Ascending aorta (tissue), 2 donors: ENCODE measurements at regions not wholly inside any gene's neighbourhood (a gene's known extent, or its start where the extent isn't known, plus 50 kb on each side); places are given as distances from the start of the nearest gene placed in this dataset.

Experiments used
- DNase-seq, 2 donors: peaks; one replicate each; pipeline ENCODE4 v3.0.0-alpha.2; 2019; ENCODE audit warnings: low spot score in 2 of 2
- H3K27ac ChIP-seq, 2 donors: fragments of 200-600 bp; sonication (generic); one replicate each; pipeline ENCODE4 v1.5.1; 2016 to 2017; ENCODE audit warnings: mild to moderate bottlenecking in 1 of 2
- H3K27me3 ChIP-seq: fragments of 200-600 bp; sonication (generic); one replicate; pipeline ENCODE4 v1.5.1; 2017
- H3K36me3 ChIP-seq, 2 donors: fragments of 200-600 bp; sonication (generic); one replicate each; pipeline ENCODE4 v1.5.1; 2016
- H3K4me1 ChIP-seq, 2 donors: fragments of 200-600 bp; sonication (generic); one replicate each; pipeline ENCODE4 v1.5.1; 2016 to 2017; ENCODE audit warnings: mild to moderate bottlenecking in 1 of 2
- H3K4me3 ChIP-seq, 2 donors: fragments of 200-600 bp; sonication (generic); one replicate each; pipeline ENCODE4 v1.5.1; 2016 to 2017; ENCODE audit warnings: mild to moderate bottlenecking in 1 of 2
- H3K9me3 ChIP-seq, 2 donors: fragments of 200-600 bp; sonication (generic); one replicate each; pipeline ENCODE4 v1.5.1; 2016
- intact Hi-C: fragments of 100-400 bp; cut with DNase I; formaldehyde crosslinking; loops from one replicate; pipeline ENCODE4 v1.15.1; 2023
- TF ChIP-seq, protein P1 (sequence below), 3 experiments: fragments of 200-600 bp in 2 of 3; fragments of 450-650 bp in 1 of 3; sonication (generic) in 2 of 3; IDR thresholded peaks; one replicate each; pipeline ENCODE4 v1.5.1; 2016 to 2019; ENCODE audit warnings: antibody characterized with exemption in 3 of 3, mild to moderate bottlenecking in 1 of 3, moderate library complexity in 1 of 3

- H3K27me3 ChIP-seq, result no peaks in the 10 kb centered on the region
- intact Hi-C loops, result no loop called here
- H3K36me3 ChIP-seq, result no peaks in the 10 kb centered on the region
- H3K4me1 ChIP-seq, result no peaks in the 10 kb centered on the region
- H3K9me3 ChIP-seq, result no peaks in the 10 kb centered on the region
- no peak overlapping the region for H3K4me3 ChIP-seq
- TF ChIP-seq, protein P1, sequence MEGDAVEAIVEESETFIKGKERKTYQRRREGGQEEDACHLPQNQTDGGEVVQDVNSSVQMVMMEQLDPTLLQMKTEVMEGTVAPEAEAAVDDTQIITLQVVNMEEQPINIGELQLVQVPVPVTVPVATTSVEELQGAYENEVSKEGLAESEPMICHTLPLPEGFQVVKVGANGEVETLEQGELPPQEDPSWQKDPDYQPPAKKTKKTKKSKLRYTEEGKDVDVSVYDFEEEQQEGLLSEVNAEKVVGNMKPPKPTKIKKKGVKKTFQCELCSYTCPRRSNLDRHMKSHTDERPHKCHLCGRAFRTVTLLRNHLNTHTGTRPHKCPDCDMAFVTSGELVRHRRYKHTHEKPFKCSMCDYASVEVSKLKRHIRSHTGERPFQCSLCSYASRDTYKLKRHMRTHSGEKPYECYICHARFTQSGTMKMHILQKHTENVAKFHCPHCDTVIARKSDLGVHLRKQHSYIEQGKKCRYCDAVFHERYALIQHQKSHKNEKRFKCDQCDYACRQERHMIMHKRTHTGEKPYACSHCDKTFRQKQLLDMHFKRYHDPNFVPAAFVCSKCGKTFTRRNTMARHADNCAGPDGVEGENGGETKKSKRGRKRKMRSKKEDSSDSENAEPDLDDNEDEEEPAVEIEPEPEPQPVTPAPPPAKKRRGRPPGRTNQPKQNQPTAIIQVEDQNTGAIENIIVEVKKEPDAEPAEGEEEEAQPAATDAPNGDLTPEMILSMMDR (IDR thresholded peaks at IDR 0.05), result no peak
- no peak overlapping the region for H3K27ac ChIP-seq
- no peak for DNase-seq
These were observed 736.9 kb upstream of the HS3ST1 start for GRCh38 chr4:12165616-12166015.

GRCh38 chr4:12146339-12146738, 717.6 kb upstream of the HS3ST1 start:
- TF ChIP-seq, protein P1 (IDR thresholded peaks at IDR 0.05), result no peak
- DNase-seq, result no peak
- Histone ChIP-seq H3K4me1 (no peaks in the 10 kb centered on the region), H3K27ac (no peak overlapping the region), H3K4me3 (no peak overlapping the region), H3K27me3 (no peaks in the 10 kb centered on the region), H3K36me3 (no peaks in the 10 kb centered on the region), H3K9me3 (no peaks in the 10 kb centered on the region)
- intact Hi-C loops, result no loop called here

DNA sequence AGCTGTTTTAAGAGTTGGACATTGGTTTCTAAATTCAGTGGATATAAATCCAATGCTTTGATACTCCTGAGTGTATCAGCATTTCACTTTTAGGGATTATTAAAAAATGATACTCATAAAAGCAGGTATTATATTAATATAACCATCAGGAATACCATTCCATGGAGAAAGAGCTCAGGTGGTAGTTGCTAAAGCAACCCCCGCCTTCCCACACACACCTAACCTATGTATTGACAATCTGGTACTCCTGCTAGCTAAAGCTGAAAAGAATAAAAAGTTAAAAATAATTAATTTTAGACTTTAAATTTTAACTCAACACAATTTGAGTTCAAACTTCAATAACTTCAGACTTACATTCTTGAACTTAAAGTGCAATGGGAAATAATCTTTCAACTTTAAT, 717.1 kb upstream of the HS3ST1 start:
- no peaks in the 10 kb centered on the region for H3K27me3 ChIP-seq
- DNase-seq, result no peak
- H3K9me3 ChIP-seq, result no peaks in the 10 kb centered on the region
- H3K4me3 ChIP-seq, result no peak overlapping the region
- no peak overlapping the region for H3K27ac ChIP-seq
- H3K36me3 ChIP-seq, result no peaks in the 10 kb centered on the region
- H3K4me1 ChIP-seq, result no peaks in the 10 kb centered on the region
- intact Hi-C loops, result no loop called here
- TF ChIP-seq, protein P1 (IDR thresholded peaks at IDR 0.05), result no peak

- H3K9me3 ChIP-seq, result no peaks in the 10 kb centered on the region
- H3K4me3 ChIP-seq, result no peak overlapping the region
- H3K36me3 ChIP-seq, result no peaks in the 10 kb centered on the region
- H3K27me3 ChIP-seq, result no peaks in the 10 kb centered on the region
- no peaks in the 10 kb centered on the region for H3K4me1 ChIP-seq
- H3K27ac ChIP-seq, result no peak overlapping the region
- TF ChIP-seq, protein P1 (IDR thresholded peaks at IDR 0.05), result no peak
- DNase-seq, result no peak
- intact Hi-C loops, result no loop called here
These were observed 716.4 kb upstream of the HS3ST1 start for GRCh38 chr4:12145106-12145505.

DNA sequence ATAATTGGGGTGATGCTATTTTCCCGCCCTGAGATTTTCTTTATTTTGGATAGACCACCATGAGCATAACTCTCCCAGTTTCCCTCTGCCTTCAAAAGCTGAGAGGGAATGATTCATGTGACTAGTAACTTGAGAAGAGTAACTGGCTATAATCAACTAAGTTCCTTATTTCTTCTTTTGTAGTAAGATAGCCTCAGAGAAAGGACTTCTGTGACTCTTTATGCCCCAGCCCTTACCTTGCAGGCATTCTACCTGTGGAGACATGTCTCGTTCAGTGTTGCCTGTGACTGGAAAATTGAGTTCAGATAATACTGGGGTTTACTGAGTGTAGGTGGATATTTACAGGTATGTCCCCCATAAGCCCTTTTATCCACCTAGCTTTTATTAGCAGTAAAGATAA, 715.4 kb upstream of the HS3ST1 start:
- H3K27ac ChIP-seq, result no peak overlapping the region
- TF ChIP-seq, protein P1 (IDR thresholded peaks at IDR 0.05), result no peak
- H3K9me3 ChIP-seq, result no peaks in the 10 kb centered on the region
- DNase-seq, result no peak
- no peaks in the 10 kb centered on the region for H3K4me1 ChIP-seq
- H3K36me3 ChIP-seq, result no peaks in the 10 kb centered on the region
- intact Hi-C loops, result no loop called here
- H3K4me3 ChIP-seq, result no peak overlapping the region
- H3K27me3 ChIP-seq, result no peaks in the 10 kb centered on the region

GRCh38 chr4:12140864-12141263, 712.2 kb upstream of the HS3ST1 start:
- H3K27ac ChIP-seq, result no peak overlapping the region
- no peak for DNase-seq
- H3K9me3 ChIP-seq, result no peaks in the 10 kb centered on the region
- H3K4me1 ChIP-seq, result no peaks in the 10 kb centered on the region
- intact Hi-C loops, result no loop called here
- H3K27me3 ChIP-seq, result no peaks in the 10 kb centered on the region
- TF ChIP-seq, protein P1 (IDR thresholded peaks at IDR 0.05), result no peak
- H3K4me3 ChIP-seq, result no peak overlapping the region
- H3K36me3 ChIP-seq, result no peaks in the 10 kb centered on the region
